Naive thymus-derived CD4-positive, alpha-beta T cell (primary cell): ENCODE measurements at regions not wholly inside any gene's neighbourhood (a gene's known extent, or its start where the extent isn't known, plus 50 kb on each side); places are given as distances from the start of the nearest gene placed in this dataset.

Experiments
- ATAC-seq: fragments of 150-1000 bp; cut with Tn5 transposase; 2 replicates; pipeline ENCODE4 v1.10.0; 2021; ENCODE audit warnings: mild to moderate bottlenecking, moderate library complexity
- CTCF ChIA-PET: fragments of 350-600 bp; sonication (Branson Sonifier 250); formaldehyde crosslinking; loops from one replicate; lab custom pipeline; 2021; ENCODE audit warnings: antibody characterized with exemption; lab: Charles Lee
- POLR2A ChIA-PET: fragments of 350-600 bp; sonication (Branson Sonifier 250); formaldehyde crosslinking; loops from one replicate; lab custom pipeline; 2021; ENCODE audit warnings: antibody characterized with exemption, inconsistent platforms; lab: Charles Lee
- DNase-seq, 9 donors: peaks; one replicate each; pipeline versions ENCODE4 v3.0.0 to v3.0.0-alpha.2; 2020 to 2022; ENCODE audit warnings: mixed read lengths in 1 of 9
- H3K27ac ChIP-seq: one replicate; pipeline ENCODE4 v1.7.0; 2013; ENCODE audit warnings: mild to moderate bottlenecking, low read depth, low read length, moderate library complexity
- H3K27me3 ChIP-seq, 2 donors: one replicate each; pipeline ENCODE4 v1.7.0; 2013; ENCODE audit warnings: low read length in 2 of 2, mild to moderate bottlenecking in 2 of 2, moderate library complexity in 2 of 2; ENCODE audit not compliant: control insufficient read depth in 2 of 2, insufficient read depth in 2 of 2
- H3K36me3 ChIP-seq, 3 experiments: 1 replicate in 2 of 3; 2 replicates in 1 of 3; pipeline ENCODE4 v1.7.0; 2013; ENCODE audit warnings: low read length in 3 of 3, mild to moderate bottlenecking in 3 of 3, moderate library complexity in 1 of 3; ENCODE audit not compliant: insufficient read depth in 3 of 3, control insufficient read depth in 2 of 3
- H3K4me1 ChIP-seq, 2 donors: one replicate each; pipeline ENCODE4 v1.7.0; 2013; ENCODE audit warnings: low read length in 2 of 2, mild to moderate bottlenecking in 2 of 2, moderate library complexity in 1 of 2; ENCODE audit not compliant: control insufficient read depth in 2 of 2, insufficient read depth in 2 of 2
- H3K4me3 ChIP-seq: 2 replicates; pipeline ENCODE4 v1.7.0; 2013; ENCODE audit warnings: mild to moderate bottlenecking, low read length
- H3K9me3 ChIP-seq, 3 experiments: 1 replicate in 2 of 3; 2 replicates in 1 of 3; pipeline ENCODE4 v1.7.0; 2013; ENCODE audit warnings: low read length in 3 of 3; ENCODE audit not compliant: control insufficient read depth in 2 of 3
- H3K27ac Mint-ChIP-seq, 9 donors: one replicate each; pipeline ENCODE4 v1.8.0; 2020 to 2022; ENCODE audit warnings: mixed read lengths in 9 of 9, mild to moderate bottlenecking in 8 of 9, moderate library complexity in 5 of 9, inconsistent platforms in 2 of 9
- H3K27me3 Mint-ChIP-seq, 5 donors: one replicate each; pipeline ENCODE4 v1.8.0; 2021 to 2022; ENCODE audit warnings: mixed read lengths in 5 of 5, mild to moderate bottlenecking in 1 of 5
- H3K36me3 Mint-ChIP-seq, 5 donors: one replicate each; pipeline ENCODE4 v1.8.0; 2020 to 2022; ENCODE audit warnings: mixed read lengths in 5 of 5, mild to moderate bottlenecking in 3 of 5, inconsistent platforms in 1 of 5
- H3K4me1 Mint-ChIP-seq, 7 donors: one replicate each; pipeline ENCODE4 v1.8.0; 2020 to 2022; ENCODE audit warnings: mixed read lengths in 7 of 7, mild to moderate bottlenecking in 3 of 7, inconsistent platforms in 1 of 7
- H3K4me3 Mint-ChIP-seq, 10 donors: one replicate each; pipeline ENCODE4 v1.8.0; 2020 to 2022; ENCODE audit warnings: mild to moderate bottlenecking in 10 of 10, mixed read lengths in 10 of 10, moderate library complexity in 6 of 10, inconsistent platforms in 2 of 10
- H3K9me3 Mint-ChIP-seq, 11 donors: one replicate each; pipeline ENCODE4 v1.8.0; 2020 to 2022; ENCODE audit warnings: mixed read lengths in 11 of 11, mild to moderate bottlenecking in 4 of 11, inconsistent platforms in 1 of 11, moderate library complexity in 1 of 11
- intact Hi-C, 2 donors: fragments of 100-400 bp; cut with micrococcal nuclease; formaldehyde crosslinking; loops; one replicate each; pipeline ENCODE4 v1.15.1; 2023

DNA sequence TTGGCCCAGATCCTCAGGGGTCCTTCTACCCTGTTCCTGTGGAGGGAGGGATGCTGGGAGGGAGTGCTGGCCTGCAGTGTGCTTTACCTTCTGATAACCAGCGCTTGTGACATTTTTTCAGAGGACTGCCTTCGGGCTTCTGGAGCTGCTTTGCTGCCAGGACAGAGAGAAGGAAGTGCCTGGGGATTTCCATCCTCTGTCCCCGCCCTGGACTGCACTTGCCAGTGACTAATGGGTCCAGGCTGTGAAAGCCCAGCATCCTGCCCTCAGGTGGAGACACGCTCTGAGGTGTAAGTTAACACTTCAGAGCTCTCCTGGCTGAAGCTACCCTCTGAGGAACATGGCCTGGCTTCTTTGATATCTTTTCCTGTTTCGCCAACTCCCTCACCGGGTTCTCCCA, 158.7 kb upstream of the SYT13 start:
- Histone ChIP-seq H3K4me1 (no peaks in the 10 kb centered on the region), H3K36me3 (no peaks in the 10 kb centered on the region), H3K9me3 (peaks cover 0 to 4% (median 0%) of the 10 kb centered on the region in 3 experiments), H3K4me3 (no peak overlapping the region), H3K27me3 (no peaks in the 10 kb centered on the region), H3K27ac (no peak overlapping the region)
- peaks cover 0 to 41% (median 19%) of the 10 kb centered on the region in 5 donors for H3K27me3 Mint-ChIP-seq
- H3K4me3 Mint-ChIP-seq: no peak overlapping the region
- CTCF ChIA-PET: no interaction called here
- ATAC-seq (no peak), DNase-seq (no peak)
- POLR2A ChIA-PET: no interaction called here
- H3K36me3 Mint-ChIP-seq: peaks cover 0 to 5% (median 0%) of the 10 kb centered on the region in 5 donors
- no peaks in the 10 kb centered on the region for H3K4me1 Mint-ChIP-seq
- H3K9me3 Mint-ChIP-seq: peaks cover under 1 to 12% (median 7%) of the 10 kb centered on the region in 11 donors
- intact Hi-C loops: no loop called here
- no peak overlapping the region for H3K27ac Mint-ChIP-seq

GRCh38 chr11:45440111-45440510, 154.0 kb upstream of the SYT13 start:
- H3K36me3 Mint-ChIP-seq: peaks cover 0 to 7% (median 0%) of the 10 kb centered on the region in 5 donors
- Histone ChIP-seq H3K27me3 (no peaks in the 10 kb centered on the region), H3K9me3 (peaks cover 0 to 7% (median 0%) of the 10 kb centered on the region in 3 experiments), H3K27ac (no peak overlapping the region), H3K36me3 (no peaks in the 10 kb centered on the region), H3K4me1 (no peaks in the 10 kb centered on the region), H3K4me3 (no peak overlapping the region)
- H3K27me3 Mint-ChIP-seq: peaks cover 5 to 32% (median 23%) of the 10 kb centered on the region in 5 donors
- ChIA-PET POLR2A (no interaction called here), CTCF (no interaction called here)
- no peak overlapping the region for H3K27ac Mint-ChIP-seq
- peaks cover 6 to 25% (median 13%) of the 10 kb centered on the region in 11 donors for H3K9me3 Mint-ChIP-seq
- no peak overlapping the region for H3K4me3 Mint-ChIP-seq
- ATAC-seq (no peak), DNase-seq (no peak)
- no peaks in the 10 kb centered on the region for H3K4me1 Mint-ChIP-seq
- intact Hi-C loops: no loop called here

DNA sequence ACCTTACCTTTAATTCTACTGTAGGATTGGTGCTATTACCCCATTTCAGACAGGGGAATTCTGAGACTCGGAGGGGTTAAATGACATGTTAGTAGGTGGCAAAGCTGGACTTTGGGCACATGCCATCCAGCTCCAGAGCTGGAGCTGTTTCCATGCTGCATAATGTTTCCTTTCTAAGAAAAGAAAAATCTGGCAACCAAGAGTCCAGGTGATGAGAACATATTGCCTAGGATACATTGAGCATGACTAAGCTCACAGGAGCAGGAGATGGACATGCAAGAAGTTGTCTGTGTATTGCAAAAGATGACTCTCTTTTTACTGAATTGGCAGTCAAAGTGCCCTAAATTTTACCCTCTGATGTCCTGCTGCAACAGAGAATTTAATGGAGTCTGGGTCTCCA, 150.8 kb upstream of the SYT13 start:
- peaks cover 0 to 7% (median 0%) of the 10 kb centered on the region in 3 experiments for H3K9me3 ChIP-seq
- intact Hi-C loops: no loop called here
- CTCF ChIA-PET: no interaction called here

DNA sequence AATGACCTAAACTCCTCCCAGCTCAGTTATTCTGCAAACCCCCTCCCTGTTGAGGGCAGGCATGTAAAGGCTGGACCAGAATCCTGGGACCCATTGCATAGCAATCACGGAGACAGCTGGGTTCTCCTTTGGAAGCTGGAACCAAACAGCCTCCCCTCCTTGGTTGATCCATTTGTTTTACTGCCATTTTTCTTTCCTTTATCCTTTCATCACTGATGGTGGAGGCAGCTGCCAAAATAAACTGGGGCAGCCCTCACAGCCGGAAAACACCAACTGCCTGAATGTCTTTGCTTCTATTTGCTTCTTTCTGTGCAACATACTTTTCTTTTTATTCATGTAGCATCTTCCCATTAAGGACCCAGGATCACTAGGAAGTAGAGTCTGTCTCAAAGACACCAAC, 150.0 kb upstream of the SYT13 start:
- no peak for DNase-seq
- intact Hi-C loops: no loop called here
- H3K4me1 Mint-ChIP-seq: no peaks in the 10 kb centered on the region
- H3K4me3 Mint-ChIP-seq: no peak overlapping the region
- ChIA-PET CTCF (no interaction called here), POLR2A (no interaction called here)
- H3K36me3 Mint-ChIP-seq: peaks cover 0 to 7% (median 0%) of the 10 kb centered on the region in 5 donors
- H3K9me3 Mint-ChIP-seq: peaks cover 6 to 25% (median 12%) of the 10 kb centered on the region in 11 donors
- Histone ChIP-seq H3K27ac (no peak overlapping the region), H3K4me3 (no peak overlapping the region), H3K27me3 (no peaks in the 10 kb centered on the region), H3K4me1 (no peaks in the 10 kb centered on the region), H3K36me3 (no peaks in the 10 kb centered on the region), H3K9me3 (peaks cover 0 to 7% (median 0%) of the 10 kb centered on the region in 3 experiments)
- peaks cover 5 to 32% (median 24%) of the 10 kb centered on the region in 5 donors for H3K27me3 Mint-ChIP-seq
- ATAC-seq: no peak
- H3K27ac Mint-ChIP-seq: no peak overlapping the region

More for the DNA sequence above, 150.8 kb upstream of the SYT13 start:
- no peaks in the 10 kb centered on the region for H3K36me3 ChIP-seq
- no peaks in the 10 kb centered on the region for H3K4me1 ChIP-seq
- Mint-ChIP-seq H3K27me3 (peaks cover 5 to 34% (median 24%) of the 10 kb centered on the region in 5 donors), H3K4me1 (no peaks in the 10 kb centered on the region), H3K4me3 (no peak overlapping the region), H3K27ac (no peak overlapping the region), H3K36me3 (peaks cover 0 to 7% (median 0%) of the 10 kb centered on the region in 5 donors), H3K9me3 (peaks cover 6 to 25% (median 12%) of the 10 kb centered on the region in 11 donors)
- H3K27me3 ChIP-seq: no peaks in the 10 kb centered on the region
- POLR2A ChIA-PET: no interaction called here
- ATAC-seq (no peak), DNase-seq (no peak)
- no peak overlapping the region for H3K4me3 ChIP-seq
- H3K27ac ChIP-seq: no peak overlapping the region

GRCh38 chr11:45435706-45436105, 149.6 kb upstream of the SYT13 start:
- H3K36me3 Mint-ChIP-seq: peaks cover 0 to 7% (median 0%) of the 10 kb centered on the region in 5 donors
- H3K9me3 ChIP-seq: peaks cover 0 to 7% (median 0%) of the 10 kb centered on the region in 3 experiments
- no peak overlapping the region for H3K4me3 Mint-ChIP-seq
- no peak overlapping the region for H3K27ac ChIP-seq
- ChIA-PET CTCF (interaction anchor here (0.6 kb wide), 1 partner anchor 1596 kb away, joined by 3 read pairs; no protein-coding TSS in a partner anchor), POLR2A (no interaction called here)
- H3K36me3 ChIP-seq: no peaks in the 10 kb centered on the region
- H3K4me3 ChIP-seq: no peak overlapping the region
- peaks cover 6 to 23% (median 11%) of the 10 kb centered on the region in 11 donors for H3K9me3 Mint-ChIP-seq
- ATAC-seq (no peak), DNase-seq (no peak)
- no peak overlapping the region for H3K27ac Mint-ChIP-seq
- peaks cover 5 to 28% (median 23%) of the 10 kb centered on the region in 5 donors for H3K27me3 Mint-ChIP-seq
- H3K4me1 Mint-ChIP-seq: no peaks in the 10 kb centered on the region
- intact Hi-C loops: no loop called here
- H3K27me3 ChIP-seq: no peaks in the 10 kb centered on the region
- no peaks in the 10 kb centered on the region for H3K4me1 ChIP-seq

GRCh38 chr11:45432910-45433309, 146.8 kb upstream of the SYT13 start:
- no peaks in the 10 kb centered on the region for H3K36me3 Mint-ChIP-seq
- no peak for ATAC-seq
- peaks cover 0 to 2% (median 0%) of the 10 kb centered on the region in 11 donors for H3K9me3 Mint-ChIP-seq
- peaks cover 9 to 41% (median 23%) of the 10 kb centered on the region in 5 donors for H3K27me3 Mint-ChIP-seq
- no peak overlapping the region for H3K4me3 Mint-ChIP-seq
- H3K4me1 Mint-ChIP-seq: no peaks in the 10 kb centered on the region
- H3K36me3 ChIP-seq: no peaks in the 10 kb centered on the region
- no peak overlapping the region for H3K27ac ChIP-seq
- ChIA-PET POLR2A (no interaction called here), CTCF (no interaction called here)
- no peak overlapping the region for H3K27ac Mint-ChIP-seq
- no peaks in the 10 kb centered on the region for H3K9me3 ChIP-seq
- H3K4me3 ChIP-seq: no peak overlapping the region
- H3K27me3 ChIP-seq: no peaks in the 10 kb centered on the region
- H3K4me1 ChIP-seq: no peaks in the 10 kb centered on the region
- intact Hi-C loops: no loop called here
- no peak for DNase-seq

GRCh38 chr11:45432100-45432499, 146.0 kb upstream of the SYT13 start:
- no peak for ATAC-seq
- no peaks in the 10 kb centered on the region for H3K36me3 ChIP-seq
- no peaks in the 10 kb centered on the region for H3K36me3 Mint-ChIP-seq
- H3K9me3 ChIP-seq: no peaks in the 10 kb centered on the region
- H3K27me3 ChIP-seq: no peaks in the 10 kb centered on the region
- no peaks in the 10 kb centered on the region for H3K4me1 ChIP-seq
- CTCF ChIA-PET: no interaction called here
- H3K27ac ChIP-seq: no peak overlapping the region
- no peak overlapping the region for H3K4me3 ChIP-seq
- DNase-seq: no peak
- peaks cover 0 to 2% (median 0%) of the 10 kb centered on the region in 11 donors for H3K9me3 Mint-ChIP-seq
- H3K27me3 Mint-ChIP-seq: peaks cover 9 to 41% (median 23%) of the 10 kb centered on the region in 5 donors
- intact Hi-C loops: no loop called here
- no peak overlapping the region for H3K4me3 Mint-ChIP-seq
- H3K27ac Mint-ChIP-seq: no peak overlapping the region
- H3K4me1 Mint-ChIP-seq: no peaks in the 10 kb centered on the region
- POLR2A ChIA-PET: no interaction called here
